Frontal cortex (tissue), 3 donors: ENCODE measurements at regions not wholly inside any gene's neighbourhood (a gene's known extent, or its start where the extent isn't known, plus 50 kb on each side); places are given as distances from the start of the nearest gene placed in this dataset.

Experiments
- DNase-seq, 2 donors: peaks; one replicate each; pipeline ENCODE4 v3.0.0; 2012; ENCODE audit warnings: low spot score in 2 of 2
- FAIRE-seq: peaks from 2 replicates; lab custom pipeline; 2012; peaks lifted over from hg19 to GRCh38; lab: Jason Lieb, UNC
- donor health status: control.
- donor health status: control.
- donor health status: control.

DNA sequence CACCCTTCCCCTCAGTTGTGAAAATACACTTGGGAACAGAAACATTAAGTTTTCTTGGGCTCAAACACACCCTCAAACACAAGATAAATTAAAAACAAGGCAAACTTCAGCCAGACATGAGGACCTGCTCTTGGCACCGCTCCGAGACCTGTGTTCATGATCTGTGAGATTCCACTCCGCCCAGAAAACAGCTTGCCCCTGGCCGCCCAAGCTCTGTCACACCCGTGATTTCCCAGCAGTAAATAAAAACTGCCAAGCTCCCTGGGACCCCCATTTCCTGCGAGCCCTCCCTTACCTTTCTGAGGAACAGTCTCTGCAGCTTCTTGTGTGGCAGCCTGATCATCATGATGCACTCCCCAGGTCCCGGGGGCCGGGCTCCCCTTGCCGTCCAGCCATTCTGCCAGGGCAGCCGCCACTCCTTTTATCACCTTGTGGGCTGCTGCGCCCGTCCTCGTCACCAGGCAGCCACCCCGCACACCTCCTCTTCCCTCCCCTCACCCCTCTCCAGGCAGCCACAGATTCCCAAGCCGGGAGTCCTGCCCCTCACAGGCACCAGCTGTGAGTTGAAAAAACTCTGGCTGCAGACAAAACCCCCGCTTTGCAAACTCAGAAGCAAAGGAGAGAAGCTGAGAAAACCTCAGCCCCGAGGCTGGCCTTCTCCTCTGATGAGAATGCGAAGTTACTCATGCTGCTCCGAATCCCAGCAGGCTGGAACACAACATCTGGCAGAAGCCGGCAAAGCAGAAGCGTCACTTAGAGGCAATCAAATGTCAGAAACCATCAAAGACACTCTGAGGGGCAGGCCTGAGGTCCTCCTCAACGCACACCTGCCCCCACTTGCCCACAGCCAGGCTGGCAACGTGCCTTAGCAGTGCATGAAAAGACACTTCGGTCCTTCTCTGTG lies 130.4 kb upstream of the RPS6KA2 start:
- FAIRE-seq (no peak), DNase-seq (peak in 1 of 2 donors; percentile 40)

- FAIRE-seq, result no peak
- no peak for DNase-seq
Observed at GRCh38 chr6:166754218-166755030, 127.4 kb upstream of the RPS6KA2 start.

GRCh38 chr6:166752928-166753721 lies 126.1 kb upstream of the RPS6KA2 start:
- DNase-seq (no peak), FAIRE-seq (no peak)

DNA sequence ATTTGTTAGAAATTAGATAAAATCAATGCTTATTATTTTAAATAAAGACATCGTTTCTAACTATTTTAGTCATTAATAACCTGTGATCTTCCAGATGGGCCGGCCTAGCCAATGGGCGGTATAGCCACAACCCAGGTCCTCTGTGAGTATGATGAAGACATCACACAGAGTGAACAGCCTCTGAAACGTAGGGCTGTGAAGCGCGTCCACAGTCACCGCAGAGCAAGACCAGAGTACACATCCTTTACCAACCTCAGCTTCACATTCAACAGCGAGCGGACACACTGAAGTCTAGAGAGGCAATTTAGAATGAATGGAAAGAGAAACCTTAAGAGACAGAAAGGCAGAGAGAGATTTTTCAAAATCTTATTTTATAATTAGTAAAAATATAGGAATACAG lies 125.0 kb upstream of the RPS6KA2 start:
- DNase-seq (no peak), FAIRE-seq (no peak)

DNA sequence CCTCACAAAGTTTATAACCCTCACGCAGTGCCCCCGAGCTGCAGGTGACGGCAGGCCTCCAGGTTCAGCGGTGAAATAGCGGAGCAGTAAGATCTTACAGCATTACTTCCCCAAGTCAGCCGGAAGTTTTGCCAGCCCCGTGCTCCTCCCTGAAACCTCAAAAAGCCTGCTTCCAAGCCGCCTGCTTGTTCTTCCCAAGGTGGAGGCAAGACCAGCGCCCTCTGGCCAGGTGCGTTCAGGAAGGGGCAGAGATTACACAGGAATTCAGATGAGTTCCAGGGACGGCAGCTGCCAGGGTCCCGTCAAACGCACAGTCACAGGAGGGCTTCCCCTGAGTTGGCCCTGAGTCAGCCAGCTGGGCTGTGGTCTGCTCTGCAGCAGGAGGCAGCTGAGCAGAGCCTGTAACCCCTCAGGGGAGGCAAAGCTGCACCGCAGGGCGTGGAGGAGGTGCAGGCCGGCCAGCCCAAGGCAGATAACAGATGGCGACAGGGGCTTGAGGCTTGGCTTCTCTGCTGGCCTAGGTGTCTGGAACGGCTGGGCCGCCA lies 124.1 kb upstream of the RPS6KA2 start:
- DNase-seq (no peak), FAIRE-seq (no peak)

- no peak for DNase-seq
- no peak for FAIRE-seq
Observed at GRCh38 chr6:166750108-166750793, 123.2 kb upstream of the RPS6KA2 start.

DNA sequence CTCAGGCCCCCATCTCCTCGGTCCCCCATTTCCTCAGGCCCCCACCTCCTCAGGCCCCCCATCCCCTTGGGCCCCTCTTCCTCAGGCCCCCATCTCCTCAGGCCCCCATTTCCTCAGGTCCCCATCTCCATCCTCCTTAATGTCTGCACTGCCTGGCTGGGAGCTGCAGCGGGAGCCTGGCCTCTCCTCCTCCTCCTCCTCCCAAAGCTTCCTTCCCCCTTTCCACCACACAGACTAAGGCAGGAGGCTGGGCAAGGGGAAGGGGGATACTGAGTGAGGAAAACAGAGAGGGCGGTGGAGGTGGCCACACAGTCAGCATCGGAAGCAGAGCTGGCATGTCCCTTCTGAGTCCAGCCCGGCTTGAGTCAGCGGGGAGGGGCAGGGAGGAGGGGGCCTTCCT lies 122.6 kb upstream of the RPS6KA2 start:
- DNase-seq (no peak), FAIRE-seq (no peak)

- DNase-seq, result no peak
- FAIRE-seq, result no peak
Observed at GRCh38 chr6:166747644-166748595, 120.9 kb upstream of the RPS6KA2 start.

GRCh38 chr6:166745801-166746668 lies 119.0 kb upstream of the RPS6KA2 start:
- no peak for DNase-seq
- no peak for FAIRE-seq

- FAIRE-seq (no peak), DNase-seq (no peak)
Observed at GRCh38 chr6:166744223-166745134, 117.4 kb upstream of the RPS6KA2 start.

DNA sequence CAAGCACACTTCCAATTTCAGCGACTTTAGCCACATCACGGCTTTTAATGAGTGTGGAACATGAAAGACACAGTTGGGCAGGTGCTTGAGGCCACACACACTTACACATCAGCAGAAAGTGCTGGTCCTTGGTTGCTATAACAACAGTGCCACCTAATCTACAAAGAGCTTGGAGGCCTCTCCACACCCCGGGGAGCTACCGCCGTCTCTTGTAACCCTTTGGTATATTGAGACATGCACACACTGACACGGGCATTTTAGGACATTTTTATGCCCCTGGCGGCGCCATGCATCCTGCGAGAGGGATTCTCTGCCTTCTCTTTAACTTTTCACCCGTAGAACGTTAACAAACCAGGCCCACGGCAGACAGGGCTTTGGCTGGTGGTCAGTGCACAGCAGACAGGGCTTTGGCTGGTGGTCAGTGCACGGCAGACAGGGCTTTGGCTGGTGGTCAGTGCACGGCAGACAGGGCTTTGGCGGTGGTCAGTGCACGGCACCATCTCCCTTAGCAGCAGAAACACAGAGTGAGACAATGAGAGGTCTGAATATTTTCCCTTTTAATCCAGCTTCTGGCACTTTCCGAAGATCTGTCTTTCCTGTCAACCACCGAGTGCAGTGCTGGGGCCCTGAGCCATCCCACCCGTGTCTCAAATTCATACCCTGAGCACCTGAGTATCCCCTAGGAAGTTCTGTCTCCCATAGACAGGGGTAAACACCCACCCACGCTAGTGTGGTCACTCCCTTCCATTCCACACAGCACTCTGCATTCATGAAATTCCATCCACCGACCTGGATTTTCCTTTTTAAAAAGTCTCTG lies 116.6 kb upstream of the RPS6KA2 start:
- FAIRE-seq (no peak), DNase-seq (no peak)

DNA sequence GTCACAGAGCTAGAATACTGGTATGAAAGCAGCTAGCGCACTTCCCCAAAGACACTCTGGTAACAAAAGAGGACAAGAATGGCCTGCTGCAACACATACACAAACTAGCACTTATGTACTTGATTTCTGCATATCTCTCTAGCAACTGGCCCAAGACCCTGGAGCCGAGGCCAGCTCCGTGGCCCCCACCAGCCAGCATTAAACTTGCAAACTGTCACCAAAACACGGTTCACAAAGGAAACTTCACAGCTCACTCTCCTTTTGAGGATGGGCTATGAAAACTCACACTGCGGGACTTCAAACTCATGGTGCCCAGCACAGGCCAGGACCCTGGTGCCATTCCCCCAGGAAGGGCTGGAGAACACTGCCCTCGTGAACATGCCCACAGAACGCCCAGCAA lies 115.9 kb upstream of the RPS6KA2 start:
- FAIRE-seq (no peak), DNase-seq (no peak)

GRCh38 chr6:166739976-166740318 lies 112.9 kb upstream of the RPS6KA2 start:
- FAIRE-seq, result no peak

GRCh38 chr6:166739117-166739975 lies 112.3 kb upstream of the RPS6KA2 start:
- FAIRE-seq, result no peak
- no peak for DNase-seq

More at GRCh38 chr6:166739976-166740318, 112.9 kb upstream of the RPS6KA2 start:
- no peak for DNase-seq
